HG02759 (cell line): ENCODE measurements at regions not wholly inside any gene's neighbourhood (a gene's known extent, or its start where the extent isn't known, plus 50 kb on each side); places are given as distances from the start of the nearest gene placed in this dataset.

Experiments used
- ATAC-seq: cut with Tn5 transposase; IDR thresholded peaks from one replicate; pipeline ENCODE4 v1.9.1; 2021; ENCODE audit warnings: mild to moderate bottlenecking, moderate library complexity; ENCODE audit not compliant: unreplicated experiment

GRCh38 chr14:94717808-94718207 lies 52.1 kb downstream of the GSC start:
- ATAC-seq, result no peak

- ATAC-seq, result no peak
Measured at GRCh38 chr14:94716976-94717375, 52.9 kb downstream of the GSC start.

- ATAC-seq, result no peak
Measured at GRCh38 chr14:94713115-94713514, 56.8 kb downstream of the GSC start.

GRCh38 chr14:94710731-94711130 lies 59.2 kb downstream of the GSC start:
- ATAC-seq, result no peak

- no peak for ATAC-seq
Measured at GRCh38 chr14:94707494-94707893, 62.4 kb downstream of the GSC start.

GRCh38 chr14:94706133-94706532 lies 63.8 kb downstream of the GSC start:
- ATAC-seq, result no peak

GRCh38 chr14:94702629-94703028 lies 67.3 kb downstream of the GSC start:
- ATAC-seq, result no peak

GRCh38 chr14:94701861-94702370 lies 68.0 kb downstream of the GSC start:
- ATAC-seq, result no peak

GRCh38 chr14:94700336-94700735 lies 69.6 kb downstream of the GSC start:
- no peak for ATAC-seq

- no peak for ATAC-seq
Measured at GRCh38 chr14:94699831-94700230, 70.1 kb downstream of the GSC start.

- ATAC-seq, result no peak
Measured at GRCh38 chr14:94697773-94698556, 71.9 kb downstream of the GSC start.

- ATAC-seq, result no peak
Measured at GRCh38 chr14:94696518-94696917, 73.4 kb downstream of the GSC start.

- ATAC-seq, result no peak
Measured at GRCh38 chr14:94695231-94695630, 74.7 kb downstream of the GSC start.

GRCh38 chr14:94691660-94692034 lies 78.3 kb downstream of the GSC start:
- no peak for ATAC-seq

- ATAC-seq, result no peak
Measured at GRCh38 chr14:94690896-94691659, 78.8 kb downstream of the GSC start.

- ATAC-seq, result no peak
Measured at GRCh38 chr14:94690486-94690885, 78.3 kb downstream of the SERPINA3 start.

- no peak for ATAC-seq
Measured at GRCh38 chr14:94689985-94690400, 77.8 kb downstream of the SERPINA3 start.

GRCh38 chr14:94689218-94689984 lies 77.2 kb downstream of the SERPINA3 start:
- ATAC-seq, result peak; percentile 70

GRCh38 chr14:94686511-94687160 lies 74.4 kb downstream of the SERPINA3 start:
- ATAC-seq, result no peak

- ATAC-seq, result no peak
Measured at GRCh38 chr14:94685681-94686485, 73.7 kb downstream of the SERPINA3 start.
